Choroid plexus epithelial cell (primary cell): ENCODE measurements at regions not wholly inside any gene's neighbourhood (a gene's known extent, or its start where the extent isn't known, plus 50 kb on each side); places are given as distances from the start of the nearest gene placed in this dataset.

Experiments used
- DNase-seq: peaks from one replicate; pipeline ENCODE4 v3.0.0-alpha.2; 2010; ENCODE audit warnings: low read depth
- H3K4me3 ChIP-seq: 2 replicates; pipeline ENCODE4 v1.5.1; 2011; ENCODE audit warnings: low read depth, mild to moderate bottlenecking, control low read depth, low read length, moderate library complexity
- CTCF ChIP-seq: conservative IDR thresholded peaks from 2 replicates; pipeline ENCODE4 v1.5.1; 2011; ENCODE audit warnings: low read depth, mild to moderate bottlenecking, control low read depth, inconsistent platforms, low read length, moderate library complexity

- DNase-seq: no peak
- no peak for TF ChIP-seq CTCF
- H3K4me3 ChIP-seq: no peak overlapping the region
These were observed 198.0 kb downstream of the GAS1 start for GRCh38 chr9:86749161-86749893.

DNA sequence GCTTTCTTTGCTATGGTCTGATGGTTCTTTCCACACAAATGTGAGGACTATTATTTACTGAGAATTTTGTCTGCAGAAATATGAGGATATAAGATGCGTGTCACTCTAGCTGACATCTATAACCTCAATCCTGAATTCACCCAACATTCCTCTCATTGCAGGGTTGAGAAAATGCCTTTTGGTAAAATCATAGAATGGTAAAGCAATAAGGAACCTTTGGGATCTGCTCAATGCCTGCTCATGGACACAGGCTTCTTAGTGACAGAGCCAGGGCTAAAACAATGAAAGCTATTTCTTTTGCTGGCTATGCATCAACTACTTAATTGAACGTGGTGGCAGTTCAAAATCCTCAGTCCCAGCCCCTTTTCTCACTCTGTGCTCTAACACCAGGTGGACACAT is 199.6 kb downstream of the GAS1 start:
- TF ChIP-seq CTCF: no peak
- H3K4me3 ChIP-seq: no peak overlapping the region
- DNase-seq: no peak

- no peak overlapping the region for H3K4me3 ChIP-seq
- DNase-seq: peak; percentile 83
- TF ChIP-seq CTCF: no peak
These were observed 205.7 kb downstream of the GAS1 start for GRCh38 chr9:86741311-86742208.

DNA sequence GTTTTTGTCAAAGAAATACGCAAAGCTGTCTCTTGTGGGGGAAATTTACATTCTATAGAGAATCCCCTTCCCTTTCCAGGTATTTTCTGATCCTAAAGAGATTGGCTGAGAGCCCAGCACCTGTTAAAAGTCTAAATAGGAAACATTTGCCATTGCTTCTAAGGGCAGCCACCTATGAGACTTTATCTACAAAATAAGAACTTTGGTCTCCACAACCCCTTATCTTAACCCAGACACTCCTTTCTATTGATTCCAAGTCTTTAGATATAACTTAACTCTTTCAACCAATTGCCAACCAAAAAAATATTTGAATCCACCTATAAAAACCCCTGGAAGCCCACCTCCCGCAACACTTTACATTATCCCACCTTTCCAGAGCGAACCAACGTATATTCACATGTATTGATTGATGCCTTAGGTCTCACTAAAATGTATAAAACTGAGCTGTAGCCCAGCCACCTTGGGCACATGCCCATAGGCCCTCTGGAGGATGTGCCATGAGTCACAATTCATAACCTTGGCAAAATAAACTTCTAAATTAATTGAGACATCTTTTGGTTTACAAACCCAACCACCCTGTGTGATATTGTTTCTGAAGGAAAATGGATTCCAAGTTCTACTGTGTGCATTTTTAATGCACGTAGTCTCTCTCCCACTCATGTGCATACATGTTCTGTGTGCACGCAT is 211.4 kb downstream of the GAS1 start:
- TF ChIP-seq CTCF: no peak
- no peak overlapping the region for H3K4me3 ChIP-seq
- DNase-seq: no peak

DNA sequence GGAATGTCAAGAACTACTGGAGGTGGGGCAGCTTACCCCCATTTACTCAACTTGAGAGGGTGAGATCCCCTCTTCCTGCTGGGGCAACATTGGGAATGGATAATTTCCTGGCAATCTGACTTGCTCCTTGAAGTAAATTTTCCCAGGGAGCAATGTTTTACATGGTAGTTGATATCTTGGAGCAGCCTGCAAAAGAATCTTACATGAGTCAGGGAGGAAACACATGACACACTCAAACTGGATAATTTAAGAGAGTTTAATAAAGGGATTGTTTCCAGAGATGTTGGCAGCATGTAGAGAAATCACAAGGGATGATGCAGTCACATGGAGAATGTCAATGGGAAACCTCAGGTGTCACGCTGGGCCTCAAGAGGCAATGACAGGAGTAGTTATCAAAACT is 212.5 kb downstream of the GAS1 start:
- TF ChIP-seq CTCF: no peak
- no peak overlapping the region for H3K4me3 ChIP-seq
- peak; percentile 64 for DNase-seq

GRCh38 chr9:86733929-86734328 is 213.4 kb downstream of the GAS1 start:
- TF ChIP-seq CTCF: no peak
- H3K4me3 ChIP-seq: no peak overlapping the region
- no peak for DNase-seq
